HG03108 (cell line): ENCODE measurements at regions not wholly inside any gene's neighbourhood (a gene's known extent, or its start where the extent isn't known, plus 50 kb on each side); places are given as distances from the start of the nearest gene placed in this dataset.
"Not testable (repeated sequence)": the region's sequence is repeated elsewhere in the genome, so short reads cannot be mapped to it uniquely, and the experiment has no call there.

Experiments used
- ATAC-seq: cut with Tn5 transposase; IDR thresholded peaks from one replicate; pipeline ENCODE4 v1.9.1; 2021; ENCODE audit warnings: moderate library complexity; ENCODE audit not compliant: unreplicated experiment

DNA sequence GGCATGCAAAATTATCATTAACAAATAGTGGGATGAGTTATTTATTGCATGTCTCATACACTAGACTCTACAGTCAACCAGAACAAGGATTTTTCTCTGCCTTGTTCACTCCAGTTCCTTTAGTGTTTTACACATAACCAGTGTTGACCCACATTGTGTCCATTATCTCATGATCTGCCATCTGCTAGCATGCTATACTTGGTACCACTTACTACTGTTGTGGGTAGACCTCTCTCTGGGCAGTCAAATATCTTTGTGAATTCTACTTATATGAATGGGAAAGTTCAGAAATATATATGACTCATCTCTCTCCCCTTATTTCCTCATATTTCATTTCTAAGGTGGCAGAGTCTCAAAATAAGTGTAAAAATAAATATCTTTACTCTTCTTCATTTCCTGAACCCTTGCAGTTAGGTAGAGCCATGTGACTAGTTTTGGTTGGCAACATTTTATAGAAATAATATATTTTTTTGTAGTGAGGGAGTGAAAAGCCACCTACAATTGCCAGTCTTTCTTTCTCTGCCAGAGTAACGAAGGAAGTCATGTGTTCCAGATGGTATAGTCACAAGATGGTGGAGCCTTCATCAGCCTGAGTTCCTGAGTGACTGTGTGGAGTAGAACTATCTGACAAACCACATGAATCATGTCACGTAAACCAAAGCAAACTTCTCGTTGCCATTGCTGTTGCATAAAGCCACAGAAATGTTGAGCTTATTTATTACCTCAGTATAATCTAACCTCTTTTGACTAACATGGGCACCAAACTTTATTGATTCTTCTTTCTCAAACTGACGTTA is 704.0 kb downstream of the RNF144A start:
- ATAC-seq: no peak

DNA sequence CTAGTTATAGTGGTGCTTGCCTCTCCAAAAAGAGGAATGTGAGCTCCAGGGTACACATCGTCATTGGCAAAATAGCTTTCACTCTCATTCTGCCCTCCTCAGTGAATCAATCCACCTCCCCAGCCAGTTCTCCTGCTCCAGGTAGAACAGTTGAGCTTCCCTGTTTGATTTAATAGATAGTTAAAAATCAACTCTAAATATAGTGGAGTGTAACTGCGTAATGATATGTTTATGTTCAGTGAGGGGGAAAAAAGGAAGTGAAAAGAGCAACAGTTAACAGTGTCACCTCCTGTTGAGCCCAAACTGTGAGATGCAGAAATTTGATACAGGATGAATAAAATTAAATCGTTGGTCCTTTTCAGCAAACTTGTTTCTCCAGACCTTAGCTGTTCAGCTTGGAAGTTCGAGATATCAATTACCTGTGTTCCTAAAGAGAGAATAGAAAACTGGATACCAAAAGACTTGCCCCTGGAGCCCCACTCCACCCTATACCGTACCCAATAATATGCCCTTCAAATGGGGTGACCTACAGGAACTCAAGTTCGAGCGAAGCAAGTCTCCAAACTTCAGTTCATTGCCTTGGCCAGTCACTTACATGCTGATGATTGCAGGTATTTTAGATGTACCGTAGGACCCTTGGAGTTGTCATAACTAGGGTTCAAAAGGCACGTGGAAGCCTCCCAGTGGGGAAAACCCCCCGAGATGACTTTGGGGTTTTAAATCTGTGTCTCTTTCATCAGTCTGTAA is 708.4 kb downstream of the RNF144A start:
- peak; percentile 52 for ATAC-seq

DNA sequence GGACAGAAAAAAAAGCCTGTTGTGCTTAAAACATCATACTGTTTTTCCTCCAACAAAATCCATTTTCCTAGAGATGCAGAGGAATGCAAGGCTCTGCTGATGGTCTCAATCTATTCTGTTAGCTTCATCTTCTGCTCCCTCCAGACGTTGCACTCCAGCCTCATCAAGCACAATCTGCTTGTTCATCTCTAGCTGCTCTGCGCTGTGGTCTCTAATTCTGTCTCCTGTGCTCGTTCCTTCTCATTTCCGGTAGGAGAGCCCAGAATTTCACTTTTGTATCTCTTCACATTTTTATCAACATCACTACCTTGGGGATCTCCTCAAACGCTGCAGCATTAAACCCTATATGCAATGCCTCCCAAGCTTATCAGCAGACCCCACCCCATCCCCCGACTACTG is 708.9 kb downstream of the RNF144A start:
- no peak for ATAC-seq

DNA sequence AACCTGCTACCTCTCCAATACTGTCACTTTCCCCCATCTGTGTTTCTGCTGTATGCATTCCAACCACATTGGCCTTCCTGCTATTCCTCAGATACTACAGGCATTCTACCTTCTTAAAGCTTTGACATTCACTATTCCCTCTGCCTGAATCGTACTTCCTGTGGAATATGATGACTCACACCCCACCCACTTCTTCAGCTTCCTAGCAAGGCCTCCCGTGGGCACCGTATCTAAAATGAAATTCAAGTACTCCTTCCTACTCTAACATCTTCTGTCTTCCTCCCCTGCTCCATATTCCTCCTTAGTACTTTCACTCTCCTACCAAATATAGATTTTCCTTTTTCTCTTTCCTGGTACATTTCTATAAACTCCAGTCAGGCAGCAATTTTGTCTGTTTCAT is 710.4 kb downstream of the RNF144A start:
- no peak for ATAC-seq

DNA sequence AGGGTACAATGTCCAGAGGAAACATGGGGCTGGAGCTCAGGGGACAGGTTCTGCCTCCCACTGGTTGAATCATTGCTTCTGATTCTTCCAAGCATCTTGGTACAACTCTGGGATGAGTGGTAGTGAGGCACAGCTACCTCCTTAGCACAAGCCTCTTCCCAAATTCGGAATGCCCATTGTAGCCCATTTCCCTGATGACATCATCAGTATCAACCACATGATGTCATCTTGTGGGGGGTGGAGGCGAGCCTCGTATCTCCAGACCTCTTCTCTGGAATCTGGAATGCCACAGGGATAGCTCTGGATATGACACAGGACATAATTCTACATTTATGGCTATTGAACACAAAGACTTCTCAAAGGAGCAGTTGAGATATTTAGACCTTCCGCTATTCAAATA is 715.2 kb downstream of the RNF144A start:
- no peak for ATAC-seq

DNA sequence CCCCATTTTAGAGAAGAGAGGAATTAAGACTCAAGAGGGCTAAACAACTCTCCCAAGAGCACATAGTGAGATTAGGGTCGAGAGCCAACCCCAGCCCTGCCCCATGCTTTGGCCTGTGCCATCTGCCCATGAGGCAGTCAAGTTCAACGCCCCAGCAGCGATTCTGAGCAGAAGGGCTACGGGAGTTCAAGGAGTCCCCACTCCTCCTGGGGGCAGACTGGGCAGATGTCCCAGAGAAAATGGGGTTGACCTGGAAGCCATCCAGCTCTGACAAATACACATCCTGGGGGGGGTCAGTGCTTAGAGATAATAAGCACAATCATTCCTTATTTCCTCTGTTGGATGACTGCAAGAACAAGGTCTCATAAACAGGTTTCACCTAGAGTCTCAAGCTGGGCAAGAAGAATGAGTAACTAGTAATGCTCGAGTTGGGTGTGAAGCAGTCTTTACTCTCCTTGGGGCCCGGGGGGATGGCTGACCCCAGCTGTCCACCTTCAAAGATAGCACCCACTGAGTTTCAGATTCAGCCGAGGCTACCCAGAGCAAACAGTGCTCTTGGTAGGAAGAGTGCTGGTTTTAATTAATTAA is 716.4 kb downstream of the RNF144A start:
- ATAC-seq: no peak

DNA sequence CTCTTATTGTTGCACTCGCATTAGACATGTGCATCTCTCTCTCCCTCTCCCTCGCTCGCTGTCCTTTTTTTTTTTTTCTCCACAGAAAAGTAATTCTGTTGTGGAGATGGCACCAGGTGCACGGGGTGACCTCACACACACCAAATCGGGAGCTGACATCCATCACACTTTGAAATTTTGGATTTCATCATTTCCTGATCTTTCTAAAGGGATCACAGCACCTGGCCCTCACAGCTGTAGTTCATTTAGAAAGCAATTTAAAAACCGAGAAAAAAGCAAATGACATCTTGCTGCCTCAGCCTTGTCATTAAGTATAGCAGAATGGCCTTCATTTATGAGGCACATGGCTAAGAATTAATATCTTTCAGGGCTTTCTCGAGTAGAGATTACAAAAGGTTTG is 717.2 kb downstream of the RNF144A start:
- no peak for ATAC-seq

DNA sequence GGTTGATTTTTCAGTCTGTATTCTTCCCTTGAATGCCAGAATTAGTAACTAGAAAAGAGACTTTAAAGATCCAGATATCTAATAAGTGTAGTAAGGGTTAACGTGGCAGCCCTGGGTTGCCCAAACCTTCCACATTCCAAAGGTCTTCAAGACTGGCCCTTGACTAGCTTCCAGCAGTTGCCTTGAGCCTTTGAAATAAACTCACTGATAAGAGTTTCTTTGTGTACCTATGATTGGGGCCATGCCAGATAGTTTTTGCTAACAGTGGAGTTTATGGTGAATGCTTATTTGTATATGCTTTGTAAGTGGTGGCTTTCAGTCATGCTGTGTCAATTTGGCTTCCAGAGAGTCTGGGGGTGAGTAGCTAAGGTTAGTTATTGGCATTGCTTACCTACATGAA is 722.3 kb downstream of the RNF144A start:
- ATAC-seq: no peak

DNA sequence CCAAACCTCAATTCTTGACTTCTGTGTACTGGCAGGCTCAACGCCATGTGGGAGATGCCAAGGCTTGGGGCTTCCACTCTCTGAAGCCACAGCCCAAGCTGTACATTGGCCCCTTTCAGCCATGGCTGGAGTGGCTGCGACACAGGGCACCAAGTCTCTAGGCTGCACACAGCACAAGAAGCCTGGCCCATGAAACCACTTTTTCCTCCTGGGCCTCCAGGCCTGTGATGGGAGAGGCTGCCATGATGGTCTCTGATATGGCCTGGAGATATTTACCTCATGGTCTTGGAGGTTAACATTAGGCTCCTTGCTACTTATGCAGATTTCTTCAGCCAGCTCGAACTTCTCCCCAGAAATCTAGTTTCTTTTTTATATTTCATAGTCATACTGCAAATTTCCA is 724.1 kb downstream of the RNF144A start:
- ATAC-seq: not testable (repeated sequence)

DNA sequence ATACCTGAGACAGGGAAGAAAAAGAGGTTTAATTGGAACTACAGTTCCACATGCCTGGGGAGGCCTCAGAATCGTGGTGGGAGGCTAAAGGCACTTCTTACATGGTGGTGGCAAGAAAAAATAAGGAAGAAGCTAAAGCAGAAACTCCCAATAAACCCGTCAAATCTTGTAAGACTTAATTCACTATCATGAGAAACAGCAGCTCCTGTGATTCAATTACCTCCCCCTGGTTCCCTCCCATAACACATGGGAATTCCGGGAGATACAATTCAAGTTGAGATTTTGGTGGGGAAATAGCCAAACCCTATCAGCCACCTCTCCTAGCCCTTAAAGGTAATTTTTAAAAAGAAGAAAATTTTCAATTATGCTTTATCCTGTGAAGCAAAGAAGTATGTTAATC is 728.8 kb downstream of the RNF144A start:
- ATAC-seq: no peak

DNA sequence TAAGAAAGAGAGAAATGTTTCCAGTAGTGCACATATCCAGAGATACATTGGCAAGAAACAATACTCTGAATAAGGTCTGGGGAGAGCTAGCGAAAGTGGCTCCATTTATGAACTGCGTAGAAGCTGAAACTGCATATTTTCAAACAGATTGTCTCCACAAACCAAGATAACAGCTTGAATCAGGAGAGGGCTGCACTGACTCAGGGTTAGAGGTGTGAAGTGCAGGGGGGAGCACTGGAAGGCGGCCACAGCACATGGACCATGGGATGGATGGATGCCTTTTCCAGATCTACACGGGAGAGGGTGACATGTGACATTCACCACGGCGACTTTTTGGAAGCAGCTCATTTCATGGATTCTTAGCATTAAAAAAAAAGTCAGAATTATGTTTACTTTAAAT is 729.4 kb downstream of the RNF144A start:
- ATAC-seq: no peak

DNA sequence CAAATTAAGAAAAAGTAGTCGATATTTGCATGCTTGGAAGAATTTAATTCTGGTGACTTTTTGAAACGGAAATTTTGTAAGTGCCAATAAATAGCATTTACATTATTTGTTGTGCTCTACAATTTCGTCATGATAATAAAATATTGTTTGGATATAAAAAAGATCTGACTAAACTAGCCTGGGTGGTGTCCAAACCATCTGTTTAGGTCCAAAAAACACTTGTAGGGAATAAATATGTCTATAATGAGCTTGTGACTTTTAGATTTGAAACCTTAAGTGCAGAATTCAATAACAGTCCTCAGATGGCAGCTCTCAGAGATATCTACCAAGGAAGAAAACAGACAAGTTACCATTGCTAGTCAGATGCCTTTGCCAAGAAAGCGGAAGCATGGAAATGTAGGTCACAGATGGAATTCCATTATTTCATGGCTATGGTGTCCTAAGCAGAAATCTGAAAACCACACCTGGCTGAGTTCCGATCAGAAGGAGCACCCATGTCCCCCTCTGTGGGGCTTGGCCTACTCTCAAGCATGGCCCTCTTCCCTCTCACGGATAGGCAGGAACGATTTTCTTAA is 731.1 kb downstream of the RNF144A start:
- no peak for ATAC-seq

DNA sequence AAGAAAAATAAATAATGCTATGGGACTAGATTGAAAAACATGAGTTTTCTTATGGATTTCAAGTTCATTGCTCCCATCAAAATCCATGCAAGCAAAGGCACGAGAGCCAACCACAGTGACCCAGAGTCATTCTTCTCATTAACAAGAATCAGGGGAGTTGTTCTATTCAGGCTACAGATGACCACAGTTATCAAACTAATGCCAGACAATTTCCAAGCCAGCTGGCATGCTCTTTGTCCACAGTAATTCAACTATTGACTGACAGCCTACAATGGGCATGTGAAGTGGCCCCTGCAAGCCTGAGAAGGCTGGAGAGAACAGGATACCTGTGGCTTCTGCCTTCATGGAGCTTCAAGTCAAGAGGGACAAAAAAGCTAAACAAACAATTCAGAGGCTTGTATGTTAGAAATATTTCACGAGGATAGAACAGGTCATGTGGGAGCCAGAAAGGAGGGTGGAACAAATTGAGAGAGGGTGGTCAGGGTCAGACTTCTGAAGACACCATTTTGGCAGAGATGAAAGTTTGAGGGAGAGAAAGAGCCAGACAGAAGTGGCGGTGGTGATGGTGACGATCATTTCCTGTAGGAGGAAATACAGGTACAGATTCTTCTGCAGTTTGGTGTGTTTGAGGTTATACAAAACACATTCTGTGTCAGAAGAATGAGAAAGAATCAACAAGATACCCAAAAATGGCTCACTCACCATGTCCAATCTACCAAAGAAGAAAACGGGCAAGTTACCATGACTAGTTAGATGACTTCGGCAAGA is 732.4 kb downstream of the RNF144A start:
- no peak for ATAC-seq

DNA sequence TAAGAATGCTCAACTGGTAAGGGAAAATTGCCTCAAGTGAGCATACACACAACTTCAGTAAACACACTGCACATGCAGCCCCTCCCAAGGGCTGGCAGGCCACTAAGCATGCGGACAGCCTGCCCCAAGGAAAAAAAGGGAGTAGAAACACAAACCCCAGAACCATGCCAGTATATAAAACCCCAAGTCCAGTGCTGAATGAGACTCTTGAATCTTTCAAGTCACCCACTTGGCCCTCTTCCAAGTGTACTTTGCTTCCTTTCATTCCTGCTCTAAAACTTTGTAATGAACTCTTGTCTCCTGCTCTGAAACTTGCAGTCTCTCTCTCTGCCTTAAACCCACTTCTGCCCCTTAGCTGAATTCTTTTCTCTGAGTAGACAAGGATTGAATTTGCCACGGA is 736.4 kb downstream of the RNF144A start:
- no peak for ATAC-seq

DNA sequence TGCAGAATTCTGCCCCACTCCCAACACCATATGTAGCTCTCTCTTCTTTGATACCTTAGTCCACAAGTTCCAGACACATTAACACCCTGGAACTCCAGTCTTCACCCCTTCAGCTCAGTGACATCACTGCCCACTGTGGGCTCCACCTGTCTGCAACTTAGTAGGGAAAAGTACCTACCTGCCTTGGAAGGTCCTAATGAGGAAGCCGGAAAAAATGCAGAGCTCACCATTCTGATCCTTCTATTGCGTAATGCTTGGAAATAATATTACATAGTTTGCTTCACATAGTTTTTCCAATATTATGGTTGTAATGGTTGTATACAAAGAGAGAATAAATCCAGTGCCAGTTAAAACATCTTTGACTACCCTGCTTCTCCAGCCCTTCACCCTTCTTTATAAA is 738.4 kb downstream of the RNF144A start:
- no peak for ATAC-seq

DNA sequence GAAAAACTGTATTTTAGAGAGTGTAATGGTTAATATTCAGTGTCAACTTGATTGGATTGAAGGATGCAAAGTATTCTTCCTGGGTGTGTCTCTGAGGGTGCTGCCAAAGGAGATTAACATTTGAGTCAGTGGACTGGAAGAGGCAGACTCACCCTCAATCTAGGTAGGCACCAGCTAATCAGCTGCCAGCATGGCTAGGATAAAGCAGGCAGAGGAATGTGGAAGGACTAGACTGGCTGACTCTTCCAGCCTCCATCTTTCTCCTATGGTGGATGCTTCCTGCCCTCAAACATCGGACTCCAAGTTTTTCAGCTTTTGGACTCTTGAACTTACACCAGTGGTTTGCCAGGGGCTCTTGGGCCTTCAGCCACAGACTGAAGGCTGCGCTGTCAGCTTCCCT is 740.3 kb downstream of the RNF144A start:
- ATAC-seq: not testable (repeated sequence)

DNA sequence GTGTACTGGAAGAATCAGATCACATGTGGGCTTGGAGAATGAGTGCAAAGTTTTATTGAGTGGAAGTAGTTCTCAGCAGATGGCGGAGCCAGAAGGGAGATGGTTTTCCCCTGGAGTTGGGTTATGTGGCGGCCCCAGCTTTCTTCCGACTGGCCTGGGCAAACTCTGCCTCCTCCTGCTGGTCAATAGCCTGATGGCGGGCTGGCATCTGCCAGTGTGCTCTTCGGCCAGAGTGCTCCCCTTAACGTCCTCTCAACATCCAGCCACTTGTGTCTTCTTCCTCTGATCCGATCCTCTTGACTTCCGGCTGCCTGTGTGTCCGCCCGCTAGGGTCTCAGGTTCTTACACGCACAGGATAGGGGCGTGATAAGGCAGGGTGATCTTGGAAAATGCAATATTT is 741.3 kb downstream of the RNF144A start:
- ATAC-seq: no peak

DNA sequence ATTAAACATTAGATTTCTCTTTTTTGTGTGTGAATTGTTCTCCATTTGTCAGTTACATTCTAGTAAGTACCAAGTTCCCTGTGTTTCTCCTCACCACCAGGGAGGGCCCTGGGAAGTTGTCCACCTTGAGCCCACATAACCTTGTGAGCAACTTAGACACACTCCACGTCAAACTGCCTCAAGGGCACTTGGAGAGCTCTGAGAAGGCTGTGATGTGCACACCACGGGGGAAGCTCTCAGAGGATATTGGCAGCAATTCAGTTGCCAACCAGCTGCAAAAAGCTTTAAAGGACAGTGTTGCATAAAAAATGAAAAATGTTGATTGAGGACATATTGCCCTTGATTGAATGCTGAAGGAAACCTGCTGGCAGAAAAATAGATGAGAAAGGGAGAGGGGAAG is 743.6 kb downstream of the RNF144A start:
- no peak for ATAC-seq

DNA sequence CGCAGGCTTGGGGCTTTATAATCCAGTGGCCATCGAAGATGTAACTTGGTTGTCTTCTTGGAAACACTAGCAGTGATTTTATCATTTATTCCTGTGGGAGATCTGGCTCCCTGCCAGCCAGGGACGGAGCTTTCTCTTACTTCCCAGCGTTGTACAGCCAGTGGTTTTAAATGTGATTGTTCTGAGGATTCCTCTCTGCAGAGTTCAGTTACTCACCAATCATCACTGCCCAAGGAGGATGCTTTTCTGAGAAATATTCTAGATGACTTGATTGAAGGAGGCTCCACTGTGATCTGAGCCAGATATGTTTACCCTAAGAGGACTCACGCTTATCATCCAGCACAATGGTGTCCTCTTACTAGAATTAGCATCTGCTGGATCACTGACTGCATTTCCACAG is 744.3 kb downstream of the RNF144A start:
- no peak for ATAC-seq

DNA sequence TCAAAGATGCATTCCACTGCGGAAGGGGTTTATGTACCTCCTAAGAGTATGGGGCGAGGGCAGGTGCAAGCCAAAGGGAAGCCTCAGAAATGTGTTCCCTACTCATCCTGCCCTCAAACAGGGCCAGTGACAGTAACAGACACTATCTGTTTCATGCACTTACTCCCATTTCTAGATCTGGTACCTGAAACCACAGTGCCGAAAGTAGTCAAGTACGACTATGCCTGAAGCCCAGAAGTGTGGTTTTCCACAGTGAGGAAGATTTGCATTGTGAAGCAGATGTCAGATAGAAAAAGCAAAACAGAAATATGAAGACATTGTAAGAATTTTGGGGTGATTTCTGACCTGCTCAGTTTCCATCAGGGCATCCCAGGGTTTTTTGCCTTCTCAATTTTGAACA is 748.7 kb downstream of the RNF144A start:
- no peak for ATAC-seq
